Stimulated activated CD4-positive, alpha-beta T cell treated with anti-CD3 and anti-CD28 coated beads, TNF-alpha, amount 100 ng/mL, for 4 hours (primary cell): ENCODE measurements at regions not wholly inside any gene's neighbourhood (a gene's known extent, or its start where the extent isn't known, plus 50 kb on each side); places are given as distances from the start of the nearest gene placed in this dataset.
"Not testable (repeated sequence)": the region's sequence is repeated elsewhere in the genome, so short reads cannot be mapped to it uniquely, and the experiment has no call there.

Experiments
- DNase-seq, 3 experiments: peaks; one replicate each; pipeline ENCODE4 v3.0.0-alpha.2; 2020; ENCODE audit warnings: low read depth in 3 of 3

DNA sequence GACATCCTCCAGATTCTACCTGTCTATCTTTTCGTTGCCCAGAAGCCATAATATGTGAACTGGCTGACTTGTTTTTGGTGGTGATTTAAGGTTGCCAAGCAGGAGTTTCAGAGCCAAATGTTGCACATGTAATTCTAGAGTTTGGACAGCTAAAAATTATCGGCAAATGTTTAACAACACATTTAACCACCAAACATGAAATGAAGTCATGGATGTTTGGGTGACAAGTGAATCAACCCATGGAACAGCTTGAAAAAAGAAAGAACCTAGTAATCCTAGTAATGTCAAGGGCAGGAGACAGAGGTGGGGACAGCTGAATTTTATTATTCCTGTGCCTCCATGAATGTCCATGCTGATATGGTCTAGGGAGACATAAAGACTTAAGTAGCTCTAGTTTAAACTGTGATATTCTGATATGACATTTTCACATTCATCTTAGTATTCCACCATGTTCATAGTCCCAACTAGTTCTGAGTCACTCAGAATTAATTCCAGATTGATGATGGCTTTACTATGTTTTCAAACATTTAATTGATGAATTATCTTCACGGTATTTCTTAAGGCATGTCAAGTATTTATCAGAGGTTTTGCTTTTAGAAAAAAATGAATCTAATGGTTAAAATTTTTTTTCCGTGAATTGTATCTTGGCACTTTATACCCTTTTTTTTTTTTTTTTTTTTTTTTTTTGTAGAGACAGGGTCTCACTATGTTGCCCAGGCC, 101.7 kb downstream of the SOCS6 start:
- no peak for DNase-seq

DNA sequence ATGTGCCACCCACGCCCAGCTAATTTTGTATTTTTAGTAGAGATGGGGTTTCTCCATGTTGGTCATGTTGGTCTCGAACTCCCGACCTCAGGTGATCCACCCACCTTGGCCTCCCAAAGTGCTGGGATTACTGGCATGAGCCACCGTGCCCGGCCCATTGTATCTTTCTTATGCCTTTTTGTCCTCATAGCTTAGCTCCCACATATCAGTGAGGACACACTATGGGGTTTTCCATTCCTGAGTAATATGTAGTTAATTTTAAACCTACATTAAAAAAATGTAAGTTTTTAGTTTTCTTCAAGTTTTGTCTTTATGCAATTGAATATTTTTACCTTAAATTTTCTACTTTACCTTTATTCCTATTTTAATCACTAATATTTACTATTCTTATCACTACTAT, 100.2 kb downstream of the SOCS6 start:
- not testable (repeated sequence) for DNase-seq

DNA sequence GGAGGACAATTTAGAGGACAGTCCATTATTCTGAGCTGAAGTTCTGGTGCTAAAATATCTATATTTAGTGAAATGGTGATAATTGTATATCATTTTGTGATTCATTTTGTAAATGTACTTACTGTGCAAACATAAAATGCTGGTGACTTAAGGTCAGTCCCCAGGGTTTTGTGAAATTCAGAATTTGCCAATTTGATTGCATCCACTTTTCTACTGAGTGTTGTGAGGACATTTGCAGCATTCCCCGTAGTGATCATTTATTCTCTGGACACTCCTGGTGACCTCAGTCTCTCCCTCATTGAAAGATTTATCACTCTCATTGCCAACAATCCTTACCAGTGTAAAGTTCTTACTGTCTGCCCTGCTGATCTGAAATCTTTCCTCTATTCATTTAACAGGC, 98.2 kb downstream of the SOCS6 start:
- no peak for DNase-seq

DNA sequence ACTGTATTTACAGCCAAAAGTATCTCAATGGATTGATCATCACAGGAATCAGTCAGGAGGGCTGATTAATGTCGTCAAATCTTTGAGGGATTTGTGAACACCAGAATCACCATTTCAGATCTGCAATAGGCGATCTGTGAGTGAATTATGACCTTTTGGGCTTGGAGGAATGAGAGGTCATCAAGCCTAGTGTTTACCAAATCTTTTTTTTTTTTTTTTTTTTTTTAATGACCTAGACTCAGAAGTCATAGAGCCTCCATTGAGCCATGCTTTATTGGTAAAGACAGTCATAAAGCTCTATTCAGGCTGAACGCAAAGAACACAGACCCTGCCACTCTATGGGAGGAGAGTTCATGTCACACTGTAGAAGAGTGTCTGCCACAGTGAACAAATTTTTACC, 97.7 kb downstream of the SOCS6 start:
- DNase-seq, result no peak

DNA sequence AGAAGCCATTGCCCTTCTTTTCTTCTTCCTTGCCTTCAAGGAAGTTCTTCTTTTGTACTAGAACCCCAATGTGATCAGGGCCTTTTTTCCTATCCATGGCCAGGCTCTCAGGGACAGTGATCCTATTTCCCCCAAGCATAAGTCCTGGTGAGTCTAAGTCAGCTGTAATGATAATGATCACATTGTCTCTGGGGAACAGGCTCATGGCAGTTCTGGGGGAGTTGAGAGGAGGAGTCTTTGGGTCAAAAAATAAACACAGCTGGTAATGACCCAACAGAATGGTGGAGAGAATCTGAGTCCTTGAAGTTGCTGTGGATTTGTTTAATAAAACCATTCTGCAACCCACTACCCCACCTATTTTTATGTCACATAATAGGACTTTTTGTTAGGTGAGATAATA, 96.6 kb downstream of the SOCS6 start:
- DNase-seq, result no peak

DNA sequence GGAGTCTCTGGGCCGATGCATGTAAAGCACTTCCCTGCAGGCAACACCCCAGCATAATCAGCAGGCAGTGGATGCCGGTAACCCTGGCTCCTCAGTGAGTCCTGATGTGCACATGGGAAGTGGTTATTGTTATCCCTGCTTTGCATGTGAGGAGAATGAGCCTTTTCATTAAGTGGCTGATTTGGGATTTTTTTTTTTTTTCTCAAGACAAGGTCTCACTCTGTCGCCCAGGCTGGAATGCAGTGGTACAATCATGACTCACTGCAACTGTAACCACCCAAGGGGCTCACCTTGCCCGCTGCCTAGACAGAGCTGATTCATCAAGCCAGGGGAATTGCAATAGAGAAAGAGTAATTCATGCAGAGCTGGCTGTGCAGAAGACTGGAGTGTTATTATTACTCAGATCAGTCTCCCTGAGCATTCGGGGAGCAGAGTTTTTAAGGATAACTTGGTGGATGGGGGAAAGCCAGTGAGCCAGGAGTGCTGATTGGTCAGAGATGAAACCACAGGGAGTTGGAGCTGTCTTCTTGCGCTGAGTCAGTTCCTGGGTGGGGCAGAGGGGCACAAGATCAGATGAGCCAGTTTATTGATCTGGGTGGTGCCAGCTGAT, 95.4 kb downstream of the SOCS6 start:
- DNase-seq, result no peak

DNA sequence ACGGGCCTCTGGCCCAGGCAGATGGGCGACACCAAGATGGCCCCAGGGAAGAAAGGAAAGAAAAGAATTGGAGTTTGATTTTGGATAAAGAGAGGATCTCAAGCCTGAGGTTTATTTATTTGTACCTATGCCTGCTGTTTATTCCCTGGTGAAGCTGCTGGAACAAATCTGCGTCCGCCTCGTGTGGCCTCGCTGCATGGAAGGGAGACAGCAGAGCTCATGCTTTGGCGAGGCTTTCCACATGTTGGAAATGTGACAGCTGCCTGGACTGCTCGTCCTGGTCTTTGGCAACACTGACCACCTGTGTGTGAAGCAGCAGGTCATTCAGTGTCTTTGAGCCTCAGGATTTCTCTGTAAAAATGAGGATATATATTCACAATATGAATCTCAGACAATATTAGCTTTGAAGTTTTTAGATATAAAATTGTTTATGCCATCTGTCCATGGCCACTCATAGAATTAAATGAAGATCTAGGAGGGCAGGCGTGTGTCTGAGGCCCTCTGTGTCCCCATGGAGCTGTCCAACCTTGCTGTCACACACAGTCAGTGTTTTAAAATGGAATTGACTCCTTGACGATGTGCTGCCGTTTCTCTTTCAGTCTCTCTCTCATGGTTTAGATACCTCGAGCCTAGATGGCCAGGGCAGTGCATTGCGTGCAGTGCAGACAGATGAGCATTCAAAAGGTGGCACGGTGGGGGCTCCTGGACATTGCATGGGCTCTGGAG, 94.3 kb downstream of the SOCS6 start:
- DNase-seq, result no peak

DNA sequence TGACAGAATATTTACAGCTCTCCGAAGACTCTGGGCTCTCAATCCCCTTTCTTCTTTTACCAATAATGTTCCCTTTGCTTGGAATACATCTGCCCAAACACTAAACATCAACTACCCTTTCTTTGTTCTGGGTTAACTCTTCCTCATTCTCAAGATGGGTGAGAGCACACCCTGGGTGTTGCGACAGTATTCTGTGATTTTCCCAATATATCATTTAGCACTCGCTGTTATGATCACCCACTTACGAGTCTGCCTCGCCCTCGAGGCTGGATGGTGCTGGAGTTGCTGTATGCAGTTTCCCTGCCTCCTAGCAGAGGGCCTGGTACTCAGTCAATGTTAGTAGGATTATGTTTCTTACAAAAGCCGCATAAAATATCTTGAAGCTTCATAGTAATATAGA, 93.2 kb downstream of the SOCS6 start:
- no peak for DNase-seq

DNA sequence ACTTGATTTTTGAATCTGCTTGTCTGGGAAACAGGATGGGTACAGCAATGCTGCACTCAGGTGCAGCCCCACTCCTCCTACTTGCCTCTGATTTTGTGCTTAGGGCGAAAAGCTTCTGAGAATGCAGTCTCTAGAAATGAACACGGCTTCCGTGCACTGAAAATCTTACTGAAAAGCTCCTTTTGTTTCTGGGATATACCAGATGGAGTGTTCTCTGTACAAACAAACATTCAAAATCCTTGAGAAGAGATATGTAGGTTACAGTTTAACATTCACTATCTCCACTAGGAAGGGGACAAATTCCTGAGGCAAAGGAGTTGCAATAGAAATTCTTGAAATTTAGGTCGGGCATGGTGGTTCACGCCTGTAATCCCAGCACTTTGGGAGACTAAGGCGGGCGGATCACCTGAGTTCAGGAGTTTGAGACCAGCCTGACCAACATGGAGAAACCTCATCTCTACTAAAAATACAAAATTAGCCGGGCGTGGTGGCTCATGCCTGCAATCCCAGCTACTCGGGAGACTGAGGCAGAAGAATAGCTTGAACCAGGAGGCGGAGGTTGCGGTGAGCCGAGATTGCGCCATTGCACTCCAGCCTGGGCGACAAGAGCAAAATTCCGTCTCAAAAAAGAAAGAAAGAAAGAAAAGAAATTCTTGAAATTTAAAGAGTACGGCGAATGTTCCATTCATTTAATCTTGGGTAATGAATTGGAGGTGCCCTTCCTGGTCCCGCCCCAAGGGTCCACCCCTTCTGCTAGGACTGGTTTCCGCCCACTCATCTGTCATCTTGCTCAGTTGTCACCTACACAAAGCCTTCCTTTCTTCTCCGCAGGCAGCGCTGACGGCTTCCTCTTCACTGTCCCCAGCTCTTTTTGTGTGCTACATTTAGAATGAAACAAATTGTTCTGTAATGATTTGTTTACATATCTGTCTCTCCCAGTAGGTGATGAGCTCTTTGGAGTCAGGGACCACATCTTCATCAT, 92.4 kb downstream of the SOCS6 start:
- no peak for DNase-seq
